ENCODE measurements at regions not wholly inside any gene's neighbourhood (a gene's known extent, or its start where the extent isn't known, plus 50 kb on each side); places are given as distances from the start of the nearest gene placed in this dataset.

- TF ChIP-seq, protein P1, sequence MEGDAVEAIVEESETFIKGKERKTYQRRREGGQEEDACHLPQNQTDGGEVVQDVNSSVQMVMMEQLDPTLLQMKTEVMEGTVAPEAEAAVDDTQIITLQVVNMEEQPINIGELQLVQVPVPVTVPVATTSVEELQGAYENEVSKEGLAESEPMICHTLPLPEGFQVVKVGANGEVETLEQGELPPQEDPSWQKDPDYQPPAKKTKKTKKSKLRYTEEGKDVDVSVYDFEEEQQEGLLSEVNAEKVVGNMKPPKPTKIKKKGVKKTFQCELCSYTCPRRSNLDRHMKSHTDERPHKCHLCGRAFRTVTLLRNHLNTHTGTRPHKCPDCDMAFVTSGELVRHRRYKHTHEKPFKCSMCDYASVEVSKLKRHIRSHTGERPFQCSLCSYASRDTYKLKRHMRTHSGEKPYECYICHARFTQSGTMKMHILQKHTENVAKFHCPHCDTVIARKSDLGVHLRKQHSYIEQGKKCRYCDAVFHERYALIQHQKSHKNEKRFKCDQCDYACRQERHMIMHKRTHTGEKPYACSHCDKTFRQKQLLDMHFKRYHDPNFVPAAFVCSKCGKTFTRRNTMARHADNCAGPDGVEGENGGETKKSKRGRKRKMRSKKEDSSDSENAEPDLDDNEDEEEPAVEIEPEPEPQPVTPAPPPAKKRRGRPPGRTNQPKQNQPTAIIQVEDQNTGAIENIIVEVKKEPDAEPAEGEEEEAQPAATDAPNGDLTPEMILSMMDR (conservative IDR thresholded peaks at IDR 0.05; ENCODE audit: low read length) = no peak
- DNase-seq (ENCODE audit: low read depth) = no peak
- H3K4me3 ChIP-seq (ENCODE audit: low read length) = no peak overlapping the region
These were observed 217.0 kb downstream of the AJAP1 start for GRCh38 chr1:4871373-4871772.

DNA sequence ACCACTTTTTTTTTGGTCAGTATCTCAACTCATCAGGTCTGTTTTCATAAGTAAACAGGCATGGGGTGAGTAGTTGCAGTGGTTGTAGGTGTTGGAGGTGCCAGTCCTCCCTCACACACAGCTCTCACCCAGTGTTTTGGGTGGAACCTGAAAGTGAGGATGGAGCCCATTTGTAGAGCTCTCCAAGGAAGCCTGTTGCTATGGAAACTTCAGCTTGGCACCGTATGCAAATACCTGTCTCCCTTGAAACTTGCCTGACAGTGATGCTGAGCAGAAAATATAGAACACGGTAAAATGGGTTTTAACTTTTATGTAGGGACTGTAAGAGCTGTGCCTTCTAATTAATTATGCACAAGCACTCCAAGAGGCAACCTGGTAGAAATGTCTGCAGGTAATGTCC is 214.1 kb downstream of the AJAP1 start:
- TF ChIP-seq, protein P1 (conservative IDR thresholded peaks at IDR 0.05; ENCODE audit: low read length) = no peak
- H3K4me3 ChIP-seq (ENCODE audit: low read length) = no peak overlapping the region
- no peak for DNase-seq (ENCODE audit: low read depth)

- TF ChIP-seq, protein P1 (conservative IDR thresholded peaks at IDR 0.05; ENCODE audit: low read length) = no peak
- H3K4me3 ChIP-seq (ENCODE audit: low read length) = no peak overlapping the region
- no peak for DNase-seq (ENCODE audit: low read depth)
These were observed 202.0 kb downstream of the AJAP1 start for GRCh38 chr1:4856396-4856795.

GRCh38 chr1:4854367-4854766 is 200.0 kb downstream of the AJAP1 start:
- TF ChIP-seq, protein P1 (conservative IDR thresholded peaks at IDR 0.05; ENCODE audit: low read length) = no peak
- H3K4me3 ChIP-seq (ENCODE audit: low read length) = no peak overlapping the region
- DNase-seq (ENCODE audit: low read depth) = no peak

DNA sequence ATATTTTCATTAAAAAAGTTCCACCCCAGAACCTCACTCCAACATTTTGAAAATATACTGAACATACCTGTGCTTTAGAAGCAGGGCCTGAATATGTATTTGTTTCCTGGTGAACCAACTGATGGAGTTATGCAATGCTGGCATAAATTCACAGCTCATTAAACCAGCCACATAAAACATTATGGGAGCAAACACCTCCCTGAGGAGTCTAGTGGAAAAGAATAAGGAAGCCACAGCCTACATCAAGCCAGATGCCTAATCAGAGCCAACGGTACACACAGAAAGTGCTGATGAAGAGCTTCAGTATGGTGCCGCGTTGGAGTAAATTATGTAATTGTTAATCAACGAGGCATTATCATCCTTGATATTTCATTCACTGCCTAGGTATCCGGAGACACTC is 199.5 kb downstream of the AJAP1 start:
- TF ChIP-seq, protein P1 (conservative IDR thresholded peaks at IDR 0.05; ENCODE audit: low read length) = no peak
- H3K4me3 ChIP-seq (ENCODE audit: low read length) = no peak overlapping the region
- no peak for DNase-seq (ENCODE audit: low read depth)

- no peak overlapping the region for H3K4me3 ChIP-seq (ENCODE audit: low read length)
- TF ChIP-seq, protein P1 (conservative IDR thresholded peaks at IDR 0.05; ENCODE audit: low read length) = no peak
- DNase-seq (ENCODE audit: low read depth) = no peak
These were observed 197.1 kb downstream of the AJAP1 start for GRCh38 chr1:4851385-4852065.

GRCh38 chr1:4848431-4848830 is 194.0 kb downstream of the AJAP1 start:
- DNase-seq (ENCODE audit: low read depth) = no peak
- H3K4me3 ChIP-seq (ENCODE audit: low read length) = no peak overlapping the region
- TF ChIP-seq, protein P1 (conservative IDR thresholded peaks at IDR 0.05; ENCODE audit: low read length) = no peak
